B cell (primary cell): ENCODE measurements at regions not wholly inside any gene's neighbourhood (a gene's known extent, or its start where the extent isn't known, plus 50 kb on each side); places are given as distances from the start of the nearest gene placed in this dataset.

Experiments used
- ATAC-seq: fragments of 200-7000 bp; cut with Tn5 transposase; one replicate; pipeline ENCODE4 v1.10.0; 2021; ENCODE audit warnings: low read depth, mild to moderate bottlenecking, moderate number of reproducible peaks, moderate library complexity
- CTCF ChIA-PET: fragments of 350-600 bp; sonication (Branson Sonifier 250); formaldehyde crosslinking; loops from one replicate; lab custom pipeline; 2021; ENCODE audit warnings: antibody characterized with exemption, inconsistent platforms; lab: Charles Lee
- POLR2A ChIA-PET: fragments of 350-600 bp; sonication (Branson Sonifier 250); formaldehyde crosslinking; loops from one replicate; lab custom pipeline; 2021; ENCODE audit warnings: antibody characterized with exemption; lab: Charles Lee
- DNase-seq: peaks from one replicate; pipeline ENCODE4 v3.0.0; 2013
- H2AFZ ChIP-seq: 2 replicates; pipeline ENCODE4 v1.6.1; 2012; ENCODE audit warnings: mild to moderate bottlenecking, low read depth, low read length; ENCODE audit not compliant: insufficient read depth, poor library complexity, severe bottlenecking
- H3K27ac ChIP-seq, 2 donors: 1 replicate in 1 of 2; 2 replicates in 1 of 2; pipeline ENCODE4 v1.5.1; 2012 to 2013; ENCODE audit warnings: low read length in 2 of 2, mild to moderate bottlenecking in 2 of 2, moderate library complexity in 1 of 2
- H3K27me3 ChIP-seq, 4 experiments: fragments of 200-600 bp in 1 of 4; sonication (generic) in 1 of 4; replicated peaks in 1 of 4; 1 replicate in 2 of 4; 2 replicates in 2 of 4; pipeline versions ENCODE4 v1.6.1 to v1.7.0; 2013 to 2016; ENCODE audit warnings: low read length in 3 of 4, mild to moderate bottlenecking in 2 of 4, mixed read lengths in 1 of 4, moderate library complexity in 1 of 4; ENCODE audit not compliant: insufficient read depth in 4 of 4, control insufficient read depth in 3 of 4; ENCODE audit errors: control extremely low read depth in 1 of 4
- H3K36me3 ChIP-seq, 2 experiments: replicated peaks in 1 of 2; 1 replicate in 1 of 2; 2 replicates in 1 of 2; pipeline versions ENCODE4 v1.6.1 to v1.7.1; 2013; ENCODE audit warnings: low read length in 1 of 2; ENCODE audit not compliant: insufficient read depth in 2 of 2, control insufficient read depth in 1 of 2; ENCODE audit errors: control extremely low read depth in 1 of 2, extremely low read depth in 1 of 2
- H3K4me1 ChIP-seq, 2 donors: fragments of 200-600 bp in 1 of 2; sonication (generic) in 1 of 2; 1 replicate in 1 of 2; 2 replicates in 1 of 2; pipeline versions ENCODE4 v1.5.1 to v1.6.1; 2013 to 2017; ENCODE audit warnings: low read length in 2 of 2; ENCODE audit not compliant: control insufficient read depth in 2 of 2, insufficient read depth in 2 of 2
- H3K4me2 ChIP-seq: replicated peaks from 2 replicates; pipeline ENCODE3; 2012; ENCODE audit warnings: mild to moderate bottlenecking, low read depth, low read length; ENCODE audit not compliant: poor library complexity, severe bottlenecking
- H3K4me3 ChIP-seq, 5 experiments: fragments of 200-600 bp in 1 of 5; sonication (generic) in 1 of 5; 1 replicate in 3 of 5; 2 replicates in 2 of 5; pipeline versions ENCODE4 v1.5.1 to v1.7.0; 2011 to 2016; ENCODE audit warnings: low read length in 4 of 5, mild to moderate bottlenecking in 4 of 5, low read depth in 2 of 5, control low read depth in 1 of 5, moderate library complexity in 1 of 5; ENCODE audit not compliant: insufficient read depth in 1 of 5; ENCODE audit errors: control extremely low read depth in 1 of 5, extremely low read depth in 1 of 5
- H3K79me2 ChIP-seq: fragments of 200-600 bp; sonication (generic); one replicate; pipeline ENCODE4 v1.6.0; 2016; ENCODE audit warnings: low read length; ENCODE audit not compliant: control insufficient read depth, insufficient read depth
- H3K9ac ChIP-seq: fragments of 200-600 bp; sonication (generic); 2 replicates; pipeline ENCODE4 v1.6.1; 2017; ENCODE audit warnings: mild to moderate bottlenecking, low read length, moderate library complexity
- H3K9me3 ChIP-seq, 3 donors: one replicate each; pipeline versions ENCODE4 v1.6.1 to v1.7.1; 2013; ENCODE audit warnings: low read length in 2 of 3; ENCODE audit not compliant: control insufficient read depth in 2 of 3, insufficient read depth in 1 of 3; ENCODE audit errors: control extremely low read depth in 1 of 3
- H4K20me1 ChIP-seq: 2 replicates; pipeline ENCODE4 v1.6.0; 2012; ENCODE audit warnings: mild to moderate bottlenecking, low read length; ENCODE audit not compliant: insufficient read depth, control insufficient read depth, poor library complexity, severe bottlenecking
- H3K27ac Mint-ChIP-seq: one replicate; pipeline ENCODE4 v1.8.0; 2021; ENCODE audit warnings: mixed read lengths
- H3K27me3 Mint-ChIP-seq: one replicate; pipeline ENCODE4 v1.8.0; 2021; ENCODE audit warnings: mixed read lengths
- H3K4me1 Mint-ChIP-seq: one replicate; pipeline ENCODE4 v1.8.0; 2021; ENCODE audit warnings: mixed read lengths
- H3K4me3 Mint-ChIP-seq: one replicate; pipeline ENCODE4 v1.8.0; 2021; ENCODE audit warnings: mixed read lengths
- H3K9me3 Mint-ChIP-seq: one replicate; pipeline ENCODE4 v1.8.0; 2022; ENCODE audit warnings: mixed read lengths; ENCODE audit not compliant: insufficient read depth
- CTCF ChIP-seq: fragments of 200-600 bp; IDR thresholded peaks from one replicate; pipeline ENCODE4 v1.8.0; 2022; ENCODE audit warnings: antibody characterized with exemption, mild to moderate bottlenecking
- EZH2 ChIP-seq: IDR thresholded peaks from 2 replicates; pipeline ENCODE4 v1.6.1; 2012; ENCODE audit warnings: borderline replicate concordance, low read depth, mild to moderate bottlenecking, moderate library complexity, low read length; ENCODE audit not compliant: insufficient read depth, poor library complexity, severe bottlenecking
- WGBS: methylation state at CpG from one replicate; pipeline ENCODE4 v1.1.5; 2013; ENCODE audit warnings: missing lambda C conversion rate; ENCODE audit not compliant: insufficient coverage; 5-methylcytosine and 5-hydroxymethylcytosine counted together
- intact Hi-C: fragments of 100-400 bp; cut with micrococcal nuclease; formaldehyde crosslinking; loops from one replicate; pipeline ENCODE4 v1.10.0; 2022

- POLR2A ChIA-PET, result no interaction called here
- DNase-seq, result no peak
- no peak overlapping the region for H3K4me3 ChIP-seq
- H3K27me3 ChIP-seq, result no peaks in the 10 kb centered on the region
- no peak overlapping the region for H3K27ac Mint-ChIP-seq
- H3K36me3 ChIP-seq, result no peaks in the 10 kb centered on the region
- no peaks in the 10 kb centered on the region for H4K20me1 ChIP-seq
- H3K4me3 Mint-ChIP-seq, result no peak overlapping the region
- no peaks in the 10 kb centered on the region for H3K9me3 ChIP-seq
- H3K4me2 ChIP-seq, result no peak overlapping the region
- no peaks in the 10 kb centered on the region for H3K79me2 ChIP-seq
- H3K9ac ChIP-seq, result no peak overlapping the region
- H3K4me1 Mint-ChIP-seq, result no peaks in the 10 kb centered on the region
- H3K27ac ChIP-seq, result no peak overlapping the region
- WGBS, result 88% methylated on average over 3 of the region's 4 CpGs
- CTCF ChIA-PET, result interaction anchor here (10.7 kb wide), 1 partner anchor 1210 kb away, joined by 135 read pairs; no protein-coding TSS in a partner anchor
- no peak for ATAC-seq
- intact Hi-C loops, result no loop called here
- no peaks in the 10 kb centered on the region for H3K27me3 Mint-ChIP-seq
- no peak for TF ChIP-seq EZH2
- no peak for TF ChIP-seq CTCF
- H2AFZ ChIP-seq, result no peak overlapping the region
- no peaks in the 10 kb centered on the region for H3K4me1 ChIP-seq
- no peaks in the 10 kb centered on the region for H3K9me3 Mint-ChIP-seq
These were observed 62.0 kb upstream of the SLC28A3 start for GRCh38 chr9:84402517-84402916.

- ChIA-PET CTCF (interaction anchor here (0.6 to 5.6 kb wide), 3 partner anchors 7 to 36 kb away, joined by 4 to 25 read pairs (median 5); no protein-coding TSS in a partner anchor), POLR2A (no interaction called here)
- Histone ChIP-seq H3K9me3 (peaks cover 0 to 2% (median 0%) of the 10 kb centered on the region in 3 donors), H3K79me2 (no peaks in the 10 kb centered on the region), H3K9ac (no peak overlapping the region), H3K4me2 (no peak overlapping the region), H4K20me1 (no peaks in the 10 kb centered on the region), H2AFZ (no peak overlapping the region), H3K27me3 (no peaks in the 10 kb centered on the region), H3K4me3 (no peak overlapping the region), H3K4me1 (no peaks in the 10 kb centered on the region), H3K27ac (no peak overlapping the region), H3K36me3 (no peaks in the 10 kb centered on the region)
- ATAC-seq, result no peak
- no peak overlapping the region for H3K4me3 Mint-ChIP-seq
- TF ChIP-seq EZH2 (no peak), CTCF (no peak)
- 92% methylated on average over 2 of the region's 3 CpGs for WGBS
- no peaks in the 10 kb centered on the region for H3K9me3 Mint-ChIP-seq
- DNase-seq, result no peak
- intact Hi-C loops, result no loop called here
- no peaks in the 10 kb centered on the region for H3K27me3 Mint-ChIP-seq
- no peaks in the 10 kb centered on the region for H3K4me1 Mint-ChIP-seq
- no peak overlapping the region for H3K27ac Mint-ChIP-seq
These were observed 62.7 kb upstream of the SLC28A3 start for GRCh38 chr9:84403288-84403687.
